ENCODE measurements at regions not wholly inside any gene's neighbourhood (a gene's known extent, or its start where the extent isn't known, plus 50 kb on each side); places are given as distances from the start of the nearest gene placed in this dataset.

DNA sequence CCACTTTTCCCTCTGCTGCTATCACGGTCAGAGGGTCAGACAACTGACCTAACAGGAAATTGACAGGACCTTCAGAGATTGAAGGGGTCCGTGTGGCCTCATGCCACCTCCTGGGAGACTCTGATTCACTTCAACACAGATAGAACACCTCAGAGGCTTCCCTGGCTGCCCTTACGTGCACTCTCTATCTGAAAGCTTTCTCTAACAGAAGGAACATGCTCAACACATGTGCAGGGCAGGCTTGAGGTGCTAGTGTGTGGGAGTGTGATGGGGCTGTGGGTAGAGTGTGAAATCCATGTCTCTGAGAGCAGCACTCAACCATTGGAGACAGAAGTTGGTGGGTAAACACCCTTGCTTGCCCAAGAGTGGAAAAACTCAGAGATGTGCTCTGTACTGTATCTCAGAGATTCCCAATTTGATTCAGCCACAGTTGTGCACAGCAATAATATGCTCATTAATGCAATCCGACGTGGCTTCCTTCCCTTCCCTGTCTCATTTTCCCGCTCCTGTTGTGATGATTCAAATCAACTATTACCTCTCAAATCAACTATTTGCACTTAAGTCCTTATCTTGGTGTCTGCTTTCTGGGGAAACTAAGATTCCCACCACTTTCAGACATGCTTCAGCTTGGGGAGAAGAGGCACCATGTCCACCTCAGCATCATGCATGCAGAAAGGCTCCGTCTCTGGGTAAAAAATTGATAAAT is 62.0 kb upstream of the MAGEB2 start:
- DNase-seq (ENCODE audit: low spot score in 2 of 2, unreplicated experiment in 2 of 2) = no peak
- no peak overlapping the region for H3K27ac Mint-ChIP-seq
- no peaks in the 10 kb centered on the region for H3K4me1 Mint-ChIP-seq
- no peak for TF ChIP-seq CTCF (IDR thresholded peaks at IDR 0.05; ENCODE audit: unreplicated experiment)
- no peaks in the 10 kb centered on the region for H3K27me3 Mint-ChIP-seq (ENCODE audit: low read depth)
- no peaks in the 10 kb centered on the region for H3K36me3 Mint-ChIP-seq
- H3K4me3 Mint-ChIP-seq = no peak overlapping the region
- H3K9me3 Mint-ChIP-seq = peaks cover 5% of the 10 kb centered on the region

DNA sequence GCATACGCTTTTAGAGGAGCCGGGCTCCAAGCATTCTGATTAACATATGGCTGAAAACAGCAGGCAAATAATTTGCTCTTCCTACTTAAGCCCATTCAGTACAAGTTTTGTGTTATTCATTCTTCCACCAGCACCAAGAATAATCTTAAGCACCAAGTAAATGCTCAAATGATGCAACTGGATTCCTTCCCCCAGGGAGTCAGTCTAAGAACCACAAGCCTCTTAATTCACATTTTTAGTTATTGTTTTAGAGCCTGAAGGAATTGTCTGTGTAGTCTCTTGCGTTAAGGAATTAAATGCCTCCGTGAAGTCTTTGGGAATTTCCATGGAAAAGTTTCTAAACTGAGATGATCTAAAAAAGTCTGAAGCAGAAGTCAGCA is 61.5 kb upstream of the MAGEB2 start:
- Mint-ChIP-seq H3K9me3 (peaks cover 4% of the 10 kb centered on the region), H3K4me1 (no peaks in the 10 kb centered on the region), H3K36me3 (no peaks in the 10 kb centered on the region), H3K4me3 (no peak overlapping the region), H3K27ac (no peak overlapping the region), H3K27me3 (ENCODE audit: low read depth) (no peaks in the 10 kb centered on the region)
- no peak for DNase-seq (ENCODE audit: low spot score in 2 of 2, unreplicated experiment in 2 of 2)
- no peak for TF ChIP-seq CTCF (IDR thresholded peaks at IDR 0.05; ENCODE audit: unreplicated experiment)

- DNase-seq (ENCODE audit: low spot score in 2 of 2, unreplicated experiment in 2 of 2) = no peak
- no peaks in the 10 kb centered on the region for H3K4me1 Mint-ChIP-seq
- H3K9me3 Mint-ChIP-seq = no peaks in the 10 kb centered on the region
- no peak overlapping the region for H3K27ac Mint-ChIP-seq
- H3K36me3 Mint-ChIP-seq = no peaks in the 10 kb centered on the region
- TF ChIP-seq CTCF (IDR thresholded peaks at IDR 0.05; ENCODE audit: unreplicated experiment) = no peak
- no peaks in the 10 kb centered on the region for H3K27me3 Mint-ChIP-seq (ENCODE audit: low read depth)
- H3K4me3 Mint-ChIP-seq = no peak overlapping the region
Measured at GRCh38 chrX:30156009-30156408, 59.4 kb upstream of the MAGEB2 start.

- Mint-ChIP-seq H3K4me3 (no peak overlapping the region), H3K36me3 (no peaks in the 10 kb centered on the region), H3K4me1 (no peaks in the 10 kb centered on the region), H3K9me3 (no peaks in the 10 kb centered on the region), H3K27me3 (ENCODE audit: low read depth) (no peaks in the 10 kb centered on the region), H3K27ac (no peak overlapping the region)
- no peak for TF ChIP-seq CTCF (IDR thresholded peaks at IDR 0.05; ENCODE audit: unreplicated experiment)
- no peak for DNase-seq (ENCODE audit: low spot score in 2 of 2, unreplicated experiment in 2 of 2)
Measured at GRCh38 chrX:30156880-30157560, 58.3 kb upstream of the MAGEB2 start.

DNA sequence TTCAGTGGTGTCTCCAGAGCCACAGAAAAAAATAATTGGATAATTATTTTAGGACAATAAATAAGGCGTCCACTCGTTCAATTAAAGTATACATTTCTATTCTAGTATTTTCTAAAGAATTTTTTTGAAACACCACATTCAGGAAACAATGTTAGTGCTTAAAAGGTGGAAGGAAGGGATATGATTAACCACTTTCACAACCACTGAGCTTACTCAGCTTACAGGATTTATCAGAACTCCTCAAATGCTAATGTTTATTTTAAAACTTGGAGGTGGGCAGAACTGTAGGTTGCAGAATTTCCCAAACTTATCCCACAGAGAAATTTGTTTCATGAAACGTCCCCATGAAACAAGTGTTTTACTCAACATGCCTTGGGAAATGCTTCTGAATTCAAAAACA is 54.3 kb upstream of the MAGEB2 start:
- Mint-ChIP-seq H3K4me3 (no peak overlapping the region), H3K27ac (no peak overlapping the region), H3K4me1 (peaks cover 3% of the 10 kb centered on the region), H3K27me3 (ENCODE audit: low read depth) (no peaks in the 10 kb centered on the region), H3K36me3 (no peaks in the 10 kb centered on the region), H3K9me3 (no peaks in the 10 kb centered on the region)
- TF ChIP-seq CTCF (IDR thresholded peaks at IDR 0.05; ENCODE audit: unreplicated experiment) = no peak
- DNase-seq (ENCODE audit: low spot score in 2 of 2, unreplicated experiment in 2 of 2) = no peak
